ENCODE measurements at regions not wholly inside any gene's neighbourhood (a gene's known extent, or its start where the extent isn't known, plus 50 kb on each side); places are given as distances from the start of the nearest gene placed in this dataset.

GRCh38 chrX:155679715-155680114 lies 67.0 kb upstream of the TMLHE start:
- no peak overlapping the region for H3K9ac ChIP-seq (ENCODE audit: low read length)
- H3K27ac ChIP-seq (ENCODE audit: low read depth, low read length): no peak overlapping the region
- H3K9me3 ChIP-seq (ENCODE audit: low read length): no peaks in the 10 kb centered on the region
- H3K4me3 ChIP-seq (ENCODE audit: low read depth in 1 of 2, low read length in 2 of 2): no peak overlapping the region
- H3K36me3 ChIP-seq (ENCODE audit: insufficient read depth, low read length): no peaks in the 10 kb centered on the region
- H3K27me3 ChIP-seq (ENCODE audit: control insufficient read depth in 1 of 2, insufficient read depth in 2 of 2, low read length in 2 of 2): no peaks in the 10 kb centered on the region
- H3K4me1 ChIP-seq (ENCODE audit: insufficient read depth, low read length): no peaks in the 10 kb centered on the region

DNA sequence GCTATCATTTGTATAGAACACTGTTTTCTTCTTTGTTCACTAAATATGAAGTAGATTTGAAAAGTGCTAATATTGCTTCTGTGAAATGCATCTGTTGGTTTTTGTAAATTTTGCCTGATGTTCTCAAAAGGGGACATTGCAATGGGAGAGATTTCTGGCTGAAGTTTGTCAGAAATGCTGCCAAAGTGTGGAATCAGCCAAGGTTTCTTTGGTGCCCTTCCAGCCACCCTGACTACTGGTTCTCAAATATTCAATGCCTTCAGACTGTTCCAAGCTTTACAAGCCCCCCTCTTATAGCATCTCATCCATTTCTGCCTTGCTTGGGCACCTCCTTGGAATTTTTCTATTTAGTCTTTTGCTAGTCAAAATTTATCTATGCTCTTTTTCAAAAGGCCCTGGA lies 60.6 kb upstream of the TMLHE start:
- no peak overlapping the region for H3K4me3 ChIP-seq (ENCODE audit: low read depth in 1 of 2, low read length in 2 of 2)
- H3K9me3 ChIP-seq (ENCODE audit: low read length): no peaks in the 10 kb centered on the region
- H3K27ac ChIP-seq (ENCODE audit: low read depth, low read length): no peak overlapping the region
- H3K4me1 ChIP-seq (ENCODE audit: insufficient read depth, low read length): no peaks in the 10 kb centered on the region
- no peak overlapping the region for H3K9ac ChIP-seq (ENCODE audit: low read length)
- no peaks in the 10 kb centered on the region for H3K36me3 ChIP-seq (ENCODE audit: insufficient read depth, low read length)
- no peaks in the 10 kb centered on the region for H3K27me3 ChIP-seq (ENCODE audit: control insufficient read depth in 1 of 2, insufficient read depth in 2 of 2, low read length in 2 of 2)

DNA sequence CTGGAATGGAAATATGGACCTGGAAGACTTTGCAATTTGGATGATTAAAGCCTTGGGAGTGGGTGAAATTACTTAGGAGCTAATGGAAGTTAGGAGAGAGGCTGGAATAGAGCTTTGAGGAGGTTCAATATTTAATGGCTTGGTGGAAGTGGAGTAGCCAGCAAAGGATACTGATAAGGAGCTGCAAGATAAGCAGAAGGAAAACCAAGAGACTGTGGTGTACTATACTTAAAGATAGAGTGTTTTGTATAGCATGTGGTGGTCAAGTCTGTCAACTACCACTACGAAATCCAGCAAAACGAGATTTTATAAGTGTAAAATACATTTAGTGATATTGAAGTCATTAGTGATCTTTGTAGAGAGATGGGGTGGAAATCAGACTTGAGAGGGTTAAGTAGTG lies 54.0 kb upstream of the TMLHE start:
- H3K36me3 ChIP-seq (ENCODE audit: insufficient read depth, low read length): no peaks in the 10 kb centered on the region

More for the DNA sequence above, 54.0 kb upstream of the TMLHE start:
- no peak overlapping the region for H3K27ac ChIP-seq (ENCODE audit: low read depth, low read length)
- H3K4me1 ChIP-seq (ENCODE audit: insufficient read depth, low read length): no peaks in the 10 kb centered on the region
- no peaks in the 10 kb centered on the region for H3K9me3 ChIP-seq (ENCODE audit: low read length)
- no peak overlapping the region for H3K4me3 ChIP-seq (ENCODE audit: low read depth in 1 of 2, low read length in 2 of 2)
- no peak overlapping the region for H3K9ac ChIP-seq (ENCODE audit: low read length)
- H3K27me3 ChIP-seq (ENCODE audit: control insufficient read depth in 1 of 2, insufficient read depth in 2 of 2, low read length in 2 of 2): no peaks in the 10 kb centered on the region
